Transverse colon (tissue), 4 donors: ENCODE measurements at regions not wholly inside any gene's neighbourhood (a gene's known extent, or its start where the extent isn't known, plus 50 kb on each side); places are given as distances from the start of the nearest gene placed in this dataset.

Source experiments
- DNase-seq: peaks from one replicate; pipeline ENCODE4 v3.0.0-alpha.2; 2019
- H3K27ac ChIP-seq, 4 donors: fragments of 200-600 bp; sonication (generic); 2 replicates each; pipeline ENCODE4 v1.5.1; 2016 to 2018; ENCODE audit warnings: inconsistent platforms in 4 of 4
- H3K27me3 ChIP-seq: fragments of 200-600 bp; sonication (generic); 2 replicates; pipeline ENCODE4 v1.5.1; 2017; ENCODE audit warnings: inconsistent platforms
- H3K36me3 ChIP-seq, 4 donors: fragments of 200-600 bp; sonication (generic); 2 replicates each; pipeline ENCODE4 v1.5.1; 2017 to 2019; ENCODE audit warnings: inconsistent platforms in 4 of 4
- H3K4me1 ChIP-seq, 4 donors: fragments of 200-600 bp; sonication (generic); 2 replicates each; pipeline ENCODE4 v1.5.1; 2017 to 2020; ENCODE audit warnings: inconsistent platforms in 4 of 4
- H3K4me3 ChIP-seq, 4 donors: fragments of 200-600 bp; sonication (generic); 1 replicate in 1 of 4; 2 replicates in 3 of 4; pipeline versions ENCODE4 v1.5.1 to v1.6.1; 2017 to 2019; ENCODE audit warnings: inconsistent platforms in 4 of 4
- H3K9me3 ChIP-seq, 2 donors: fragments of 200-600 bp; sonication (generic); 2 replicates each; pipeline ENCODE4 v1.5.1; 2017 to 2019; ENCODE audit warnings: inconsistent platforms in 2 of 2
- EP300 ChIP-seq: sonication (generic); formaldehyde crosslinking; IDR thresholded peaks from one replicate; pipeline ENCODE4 v1.6.1; 2017; ENCODE audit warnings: antibody characterized with exemption, low read depth
- POLR2A ChIP-seq: fragments of 450-650 bp; IDR thresholded peaks from one replicate; pipeline ENCODE4 v1.6.1; 2016; ENCODE audit warnings: antibody characterized with exemption, mild to moderate bottlenecking, moderate library complexity
- POLR2AphosphoS5 ChIP-seq, 3 donors: sonication (generic); formaldehyde crosslinking; IDR thresholded peaks; one replicate each; pipeline ENCODE4 v1.6.1; 2016; ENCODE audit warnings: antibody characterized with exemption in 3 of 3
- WGBS, 2 donors: methylation state at CpG; one replicate each; pipeline ENCODE4 v1.1.5; 2018; ENCODE audit warnings: low coverage in 1 of 2; 5-methylcytosine and 5-hydroxymethylcytosine counted together
- in situ Hi-C, 4 donors: fragments of 200-750 bp; cut with MboI; loops; one replicate each; pipeline versions ENCODE4 v1.15.0 to v1.15.1; 2017; ENCODE audit warnings: low sequenced_read_pairs in 3 of 4, low pct_ligation_motif_present in 1 of 4, low pct_unique_long_range_greater_than_20kb in 1 of 4
- intact Hi-C: fragments of 100-400 bp; cut with DNase I; formaldehyde crosslinking; loops from one replicate; pipeline ENCODE4 v1.15.1; 2023; ENCODE audit warnings: low total_unique reads
- TF ChIP-seq, protein P1 (sequence below), 5 experiments: fragments of 200-600 bp in 3 of 5; fragments of 450-650 bp in 2 of 5; sonication (generic) in 3 of 5; IDR thresholded peaks; 1 replicate in 2 of 5; 2 replicates in 3 of 5; pipeline ENCODE4 v1.5.1; 2016 to 2017; ENCODE audit warnings: antibody characterized with exemption in 5 of 5, inconsistent platforms in 3 of 5, mild to moderate bottlenecking in 2 of 5, moderate library complexity in 1 of 5

- Histone ChIP-seq H3K9me3 (no peaks in the 10 kb centered on the region), H3K36me3 (no peaks in the 10 kb centered on the region), H3K27ac (no peak overlapping the region), H3K4me3 (no peak overlapping the region), H3K4me1 (no peaks in the 10 kb centered on the region), H3K27me3 (no peaks in the 10 kb centered on the region)
- no peak for DNase-seq
- intact Hi-C loops (no loop called here), in situ Hi-C loops (no loop called here)
- TF ChIP-seq, protein P1, sequence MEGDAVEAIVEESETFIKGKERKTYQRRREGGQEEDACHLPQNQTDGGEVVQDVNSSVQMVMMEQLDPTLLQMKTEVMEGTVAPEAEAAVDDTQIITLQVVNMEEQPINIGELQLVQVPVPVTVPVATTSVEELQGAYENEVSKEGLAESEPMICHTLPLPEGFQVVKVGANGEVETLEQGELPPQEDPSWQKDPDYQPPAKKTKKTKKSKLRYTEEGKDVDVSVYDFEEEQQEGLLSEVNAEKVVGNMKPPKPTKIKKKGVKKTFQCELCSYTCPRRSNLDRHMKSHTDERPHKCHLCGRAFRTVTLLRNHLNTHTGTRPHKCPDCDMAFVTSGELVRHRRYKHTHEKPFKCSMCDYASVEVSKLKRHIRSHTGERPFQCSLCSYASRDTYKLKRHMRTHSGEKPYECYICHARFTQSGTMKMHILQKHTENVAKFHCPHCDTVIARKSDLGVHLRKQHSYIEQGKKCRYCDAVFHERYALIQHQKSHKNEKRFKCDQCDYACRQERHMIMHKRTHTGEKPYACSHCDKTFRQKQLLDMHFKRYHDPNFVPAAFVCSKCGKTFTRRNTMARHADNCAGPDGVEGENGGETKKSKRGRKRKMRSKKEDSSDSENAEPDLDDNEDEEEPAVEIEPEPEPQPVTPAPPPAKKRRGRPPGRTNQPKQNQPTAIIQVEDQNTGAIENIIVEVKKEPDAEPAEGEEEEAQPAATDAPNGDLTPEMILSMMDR (IDR thresholded peaks at IDR 0.05), result no peak
- WGBS, 2 donors, result 86% methylated on average over 2 of the region's 2 CpGs
Measured at GRCh38 chr4:37043342-37043741, 201.2 kb upstream of the NWD2 start.

DNA sequence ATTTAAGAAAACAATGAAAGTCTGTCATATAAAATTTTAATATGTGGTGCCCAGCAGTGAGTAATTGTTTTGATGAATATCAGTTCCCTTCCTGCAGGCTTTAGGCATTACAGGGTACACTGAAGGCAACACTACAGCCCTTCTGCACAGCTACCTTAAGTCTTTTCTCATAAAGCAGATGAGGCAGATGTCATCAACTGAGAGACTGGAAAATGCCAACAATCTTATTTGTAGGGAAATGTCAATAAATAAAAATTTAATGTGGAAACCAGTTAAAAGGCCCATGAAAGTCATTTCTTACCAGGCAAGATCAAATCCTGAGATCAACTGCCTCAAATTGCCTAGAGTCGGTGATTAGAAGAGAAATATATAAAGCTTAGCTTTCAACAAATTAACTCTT is 193.4 kb upstream of the NWD2 start:
- Histone ChIP-seq H3K27ac (no peak overlapping the region), H3K4me3 (no peak overlapping the region), H3K36me3 (no peaks in the 10 kb centered on the region), H3K4me1 (peaks cover 0 to 2% (median 0%) of the 10 kb centered on the region in 4 donors), H3K9me3 (no peaks in the 10 kb centered on the region), H3K27me3 (no peaks in the 10 kb centered on the region)
- DNase-seq, result no peak
- TF ChIP-seq POLR2A, result no peak
- TF ChIP-seq, protein P1 (IDR thresholded peaks at IDR 0.05), result no peak
- no peak for TF ChIP-seq POLR2AphosphoS5 (IDR thresholded peaks at IDR 0.05)
- no peak for TF ChIP-seq EP300
- in situ Hi-C loops (no loop called here), intact Hi-C loops (no loop called here)
- 79 to 91% methylated on average over 1 of the region's 1 CpG for WGBS, 2 donors

- no peak overlapping the region for H3K27ac ChIP-seq
- in situ Hi-C loops (no loop called here), intact Hi-C loops (no loop called here)
- peaks cover 0 to 2% (median 0%) of the 10 kb centered on the region in 4 donors for H3K4me1 ChIP-seq
- H3K36me3 ChIP-seq, result no peaks in the 10 kb centered on the region
- no peaks in the 10 kb centered on the region for H3K27me3 ChIP-seq
- DNase-seq, result no peak
- H3K9me3 ChIP-seq, result no peaks in the 10 kb centered on the region
- TF ChIP-seq POLR2A, result no peak
- TF ChIP-seq EP300, result no peak
- TF ChIP-seq, protein P1 (IDR thresholded peaks at IDR 0.05), result no peak
- no peak for TF ChIP-seq POLR2AphosphoS5 (IDR thresholded peaks at IDR 0.05)
- H3K4me3 ChIP-seq, result no peak overlapping the region
- WGBS, 2 donors, result 6 to 30% methylated on average over 1 to 2 of the region's 2 CpGs
Measured at GRCh38 chr4:37051866-37052265, 192.7 kb upstream of the NWD2 start.

GRCh38 chr4:37054531-37055077 is 189.9 kb upstream of the NWD2 start:
- Histone ChIP-seq H3K4me1 (peaks cover 0 to 2% (median 0%) of the 10 kb centered on the region in 4 donors), H3K36me3 (no peaks in the 10 kb centered on the region), H3K27me3 (no peaks in the 10 kb centered on the region), H3K9me3 (no peaks in the 10 kb centered on the region), H3K4me3 (no peak overlapping the region), H3K27ac (no peak overlapping the region)
- TF ChIP-seq EP300 (no peak), POLR2A (no peak)
- WGBS, 2 donors, result 63 to 71% methylated on average over 3 to 4 of the region's 4 CpGs
- in situ Hi-C loops, result no loop called here
- intact Hi-C loops, result no loop called here
- no peak for DNase-seq

DNA sequence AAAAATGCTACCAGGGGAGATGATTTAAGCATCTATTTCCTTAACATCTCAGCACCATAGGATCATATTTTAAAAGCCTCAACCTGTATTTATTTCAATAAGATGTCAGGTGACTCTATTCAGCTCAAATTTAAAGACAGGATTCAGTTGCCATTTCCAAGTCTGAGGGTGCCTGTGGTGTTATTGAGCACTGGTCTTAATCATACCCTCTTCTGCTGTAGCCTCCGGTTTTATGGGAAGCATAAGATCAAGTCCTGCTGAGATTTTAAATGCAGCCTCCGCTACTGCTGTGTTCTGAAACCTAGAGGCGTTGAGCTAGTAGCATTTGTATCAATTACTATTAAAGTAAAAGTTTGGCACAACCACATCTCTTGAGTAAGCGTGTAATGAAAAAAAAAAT is 185.7 kb upstream of the NWD2 start:
- Histone ChIP-seq H3K4me3 (no peak overlapping the region), H3K36me3 (no peaks in the 10 kb centered on the region), H3K4me1 (no peaks in the 10 kb centered on the region), H3K9me3 (no peaks in the 10 kb centered on the region), H3K27me3 (no peaks in the 10 kb centered on the region), H3K27ac (no peak overlapping the region)
- intact Hi-C loops (no loop called here), in situ Hi-C loops (no loop called here)
- TF ChIP-seq, protein P1 (IDR thresholded peaks at IDR 0.05), result no peak
- TF ChIP-seq EP300 (no peak), POLR2A (no peak), POLR2AphosphoS5 (IDR thresholded peaks at IDR 0.05) (no peak)
- no peak for DNase-seq
- 81 to 89% methylated on average over 1 to 4 of the region's 4 CpGs for WGBS, 2 donors
